Vagina (tissue), 2 donors: ENCODE measurements at regions not wholly inside any gene's neighbourhood (a gene's known extent, or its start where the extent isn't known, plus 50 kb on each side); places are given as distances from the start of the nearest gene placed in this dataset.

Experiments used
- DNase-seq, 2 donors: peaks; one replicate each; pipeline ENCODE4 v3.0.0-alpha.2; 2017; ENCODE audit errors: extremely low spot score in 2 of 2
- H3K27ac ChIP-seq: fragments of 200-600 bp; sonication (generic); one replicate; pipeline ENCODE4 v1.5.1; 2019
- H3K27me3 ChIP-seq: fragments of 200-600 bp; sonication (generic); one replicate; pipeline ENCODE4 v1.5.1; 2019
- H3K36me3 ChIP-seq, 2 donors: fragments of 200-600 bp; sonication (generic); one replicate each; pipeline ENCODE4 v1.5.1; 2017 to 2019
- H3K4me1 ChIP-seq: fragments of 200-600 bp; sonication (generic); one replicate; pipeline ENCODE4 v1.5.1; 2019
- H3K4me3 ChIP-seq, 2 donors: fragments of 200-600 bp; sonication (generic); 1 replicate in 1 of 2; 2 replicates in 1 of 2; pipeline ENCODE4 v1.5.1; 2016 to 2019
- H3K9me3 ChIP-seq: fragments of 200-600 bp; sonication (generic); one replicate; pipeline ENCODE4 v1.5.1; 2019
- POLR2A ChIP-seq, 2 donors: fragments of 450-650 bp; IDR thresholded peaks; one replicate each; pipeline ENCODE4 v1.6.1; 2017; ENCODE audit warnings: antibody characterized with exemption in 2 of 2, mild to moderate bottlenecking in 2 of 2, moderate library complexity in 2 of 2
- POLR2AphosphoS5 ChIP-seq, 2 donors: sonication (generic); formaldehyde crosslinking; IDR thresholded peaks; one replicate each; pipeline ENCODE4 v1.9.0; 2017; ENCODE audit warnings: antibody characterized with exemption in 2 of 2, mild to moderate bottlenecking in 2 of 2, low read depth in 1 of 2; ENCODE audit not compliant: insufficient read depth in 1 of 2
- intact Hi-C: fragments of 100-400 bp; cut with DNase I; formaldehyde crosslinking; loops from one replicate; pipeline ENCODE4 v1.15.1; 2023
- TF ChIP-seq, protein P1 (sequence below), 3 experiments: fragments of 450-650 bp in 2 of 3; fragments of 200-600 bp in 1 of 3; sonication (generic) in 1 of 3; IDR thresholded peaks; one replicate each; pipeline ENCODE4 v1.5.1; 2017 to 2019; ENCODE audit warnings: antibody characterized with exemption in 3 of 3, mild to moderate bottlenecking in 2 of 3, moderate library complexity in 2 of 3

DNA sequence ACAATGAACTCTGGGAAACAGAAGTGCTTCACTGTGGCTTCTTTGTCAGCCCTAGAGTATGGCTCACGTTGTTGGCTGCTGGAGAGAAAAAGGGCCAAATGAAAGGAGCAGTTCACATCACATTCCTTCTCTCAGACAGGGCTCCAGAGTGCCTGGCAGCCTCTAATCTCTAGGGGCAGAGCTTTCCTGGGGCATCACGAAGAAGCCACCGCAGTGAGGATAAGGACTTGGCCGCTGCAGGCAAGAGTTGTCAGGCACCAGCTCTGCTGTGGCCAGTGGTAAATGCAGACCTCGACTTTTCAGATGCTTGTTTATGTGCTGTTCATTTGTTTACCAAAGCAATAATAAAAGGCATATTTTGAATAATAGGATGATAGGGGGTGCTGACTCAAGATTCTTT is 227.2 kb downstream of the ICE1 start:
- intact Hi-C loops = no loop called here
- H3K4me1 ChIP-seq = no peaks in the 10 kb centered on the region
- no peaks in the 10 kb centered on the region for H3K9me3 ChIP-seq
- no peak overlapping the region for H3K27ac ChIP-seq
- H3K36me3 ChIP-seq = no peaks in the 10 kb centered on the region
- DNase-seq = no peak
- no peak overlapping the region for H3K4me3 ChIP-seq
- TF ChIP-seq POLR2A (IDR thresholded peaks at IDR 0.05) (no peak), POLR2AphosphoS5 (IDR thresholded peaks at IDR 0.05; ENCODE audit: insufficient read depth in 1 of 2, low read depth in 1 of 2) (no peak)
- TF ChIP-seq, protein P1, sequence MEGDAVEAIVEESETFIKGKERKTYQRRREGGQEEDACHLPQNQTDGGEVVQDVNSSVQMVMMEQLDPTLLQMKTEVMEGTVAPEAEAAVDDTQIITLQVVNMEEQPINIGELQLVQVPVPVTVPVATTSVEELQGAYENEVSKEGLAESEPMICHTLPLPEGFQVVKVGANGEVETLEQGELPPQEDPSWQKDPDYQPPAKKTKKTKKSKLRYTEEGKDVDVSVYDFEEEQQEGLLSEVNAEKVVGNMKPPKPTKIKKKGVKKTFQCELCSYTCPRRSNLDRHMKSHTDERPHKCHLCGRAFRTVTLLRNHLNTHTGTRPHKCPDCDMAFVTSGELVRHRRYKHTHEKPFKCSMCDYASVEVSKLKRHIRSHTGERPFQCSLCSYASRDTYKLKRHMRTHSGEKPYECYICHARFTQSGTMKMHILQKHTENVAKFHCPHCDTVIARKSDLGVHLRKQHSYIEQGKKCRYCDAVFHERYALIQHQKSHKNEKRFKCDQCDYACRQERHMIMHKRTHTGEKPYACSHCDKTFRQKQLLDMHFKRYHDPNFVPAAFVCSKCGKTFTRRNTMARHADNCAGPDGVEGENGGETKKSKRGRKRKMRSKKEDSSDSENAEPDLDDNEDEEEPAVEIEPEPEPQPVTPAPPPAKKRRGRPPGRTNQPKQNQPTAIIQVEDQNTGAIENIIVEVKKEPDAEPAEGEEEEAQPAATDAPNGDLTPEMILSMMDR (IDR thresholded peaks at IDR 0.05) = no peak
- H3K27me3 ChIP-seq = no peaks in the 10 kb centered on the region

DNA sequence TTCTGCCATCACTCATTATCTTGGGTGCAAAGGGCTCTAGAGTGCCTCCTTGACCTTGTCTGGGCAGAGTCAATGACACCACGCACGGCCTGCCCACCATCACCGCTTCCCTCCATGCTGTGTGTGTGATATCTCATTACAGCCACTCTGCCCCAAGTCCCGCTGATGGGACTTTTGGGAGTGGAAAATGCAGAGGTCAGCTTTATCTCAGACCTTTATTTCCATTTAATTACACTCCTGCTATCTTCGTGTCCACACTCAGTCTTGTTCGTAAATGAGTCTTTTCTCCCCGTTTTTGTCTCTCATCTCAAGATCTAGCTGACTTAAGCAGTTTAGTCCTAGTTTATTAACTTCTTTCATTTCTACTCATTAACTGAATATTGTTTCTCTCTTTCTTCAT is 226.2 kb downstream of the ICE1 start:
- H3K9me3 ChIP-seq = no peaks in the 10 kb centered on the region
- no peaks in the 10 kb centered on the region for H3K36me3 ChIP-seq
- no peak for DNase-seq
- intact Hi-C loops = no loop called here
- H3K27ac ChIP-seq = no peak overlapping the region
- no peak overlapping the region for H3K4me3 ChIP-seq
- TF ChIP-seq, protein P1 (IDR thresholded peaks at IDR 0.05) = no peak
- no peaks in the 10 kb centered on the region for H3K27me3 ChIP-seq
- H3K4me1 ChIP-seq = no peaks in the 10 kb centered on the region

DNA sequence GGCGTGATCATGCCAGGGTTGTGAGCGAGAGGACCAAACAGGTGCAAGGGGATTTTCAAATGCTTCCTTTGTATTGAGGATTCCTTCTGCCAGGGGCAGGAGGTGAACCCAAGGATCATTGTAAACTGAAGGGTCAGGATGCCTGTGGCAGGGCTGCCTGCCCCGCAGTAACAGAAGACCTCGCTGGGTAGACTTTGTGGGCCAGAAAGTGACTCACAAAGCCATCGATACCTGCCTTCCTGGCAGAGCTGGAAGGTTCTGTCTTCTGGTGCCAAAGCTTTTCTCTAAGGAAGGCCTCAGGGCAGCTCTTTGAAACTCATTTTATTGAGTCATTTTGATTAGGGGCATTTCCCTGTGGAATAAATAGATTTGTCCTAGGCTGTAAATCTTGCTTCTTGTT is 223.4 kb downstream of the ICE1 start:
- H3K27ac ChIP-seq = no peak overlapping the region

DNA sequence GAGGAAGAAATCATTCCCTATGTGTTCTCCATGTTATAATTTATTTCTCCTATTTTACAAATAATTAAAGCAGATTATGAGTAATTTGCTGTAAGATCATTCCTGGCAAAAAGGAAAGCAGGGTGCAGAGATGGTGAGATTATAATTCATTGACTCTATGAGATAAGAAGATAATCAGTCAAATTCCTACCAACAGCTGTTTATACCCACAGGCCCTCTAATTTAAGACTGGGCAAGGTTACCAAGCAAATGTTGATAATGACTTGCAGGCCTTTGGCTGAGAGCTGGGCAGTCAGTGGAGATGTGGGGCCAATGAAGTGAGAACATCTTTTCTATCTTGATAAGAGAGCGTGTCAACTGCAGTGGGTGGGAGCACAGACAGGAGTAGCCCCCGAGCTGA is 222.7 kb downstream of the ICE1 start:
- DNase-seq = no peak
- Histone ChIP-seq H3K4me3 (no peak overlapping the region), H3K27ac (no peak overlapping the region), H3K36me3 (no peaks in the 10 kb centered on the region), H3K4me1 (no peaks in the 10 kb centered on the region), H3K9me3 (no peaks in the 10 kb centered on the region), H3K27me3 (no peaks in the 10 kb centered on the region)
- intact Hi-C loops = no loop called here
- TF ChIP-seq, protein P1 (IDR thresholded peaks at IDR 0.05) = no peak
- no peak for TF ChIP-seq POLR2A (IDR thresholded peaks at IDR 0.05)
- no peak for TF ChIP-seq POLR2AphosphoS5 (IDR thresholded peaks at IDR 0.05; ENCODE audit: insufficient read depth in 1 of 2, low read depth in 1 of 2)

More for the DNA sequence above, 223.4 kb downstream of the ICE1 start:
- H3K36me3 ChIP-seq = no peaks in the 10 kb centered on the region
- H3K4me3 ChIP-seq = no peak overlapping the region
- H3K4me1 ChIP-seq = no peaks in the 10 kb centered on the region
- no peaks in the 10 kb centered on the region for H3K27me3 ChIP-seq
- intact Hi-C loops = no loop called here
- no peaks in the 10 kb centered on the region for H3K9me3 ChIP-seq
- TF ChIP-seq POLR2AphosphoS5 (IDR thresholded peaks at IDR 0.05; ENCODE audit: insufficient read depth in 1 of 2, low read depth in 1 of 2) (no peak), POLR2A (IDR thresholded peaks at IDR 0.05) (no peak)
- TF ChIP-seq, protein P1 (IDR thresholded peaks at IDR 0.05) = no peak
- DNase-seq = no peak

DNA sequence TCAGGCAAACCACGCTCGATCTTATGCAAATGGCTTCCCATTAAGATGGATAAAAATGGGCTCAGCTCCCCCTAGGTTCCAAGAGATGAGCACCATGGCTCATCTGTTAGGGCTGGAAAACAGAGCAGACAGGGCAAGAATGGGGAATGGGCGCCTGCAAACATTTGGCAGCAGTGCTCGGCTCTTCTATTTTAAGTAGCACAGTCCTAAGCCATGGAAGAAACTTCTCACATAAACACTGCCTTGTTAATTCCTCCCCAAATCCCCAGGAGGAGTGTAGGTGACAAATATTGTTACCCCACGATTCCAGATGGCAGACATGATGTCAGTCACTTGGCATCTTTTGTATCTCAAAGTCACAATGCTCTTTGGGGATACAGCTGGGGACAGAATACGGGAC is 221.8 kb downstream of the ICE1 start:
- Histone ChIP-seq H3K9me3 (no peaks in the 10 kb centered on the region), H3K27me3 (no peaks in the 10 kb centered on the region), H3K27ac (no peak overlapping the region), H3K4me1 (no peaks in the 10 kb centered on the region), H3K36me3 (no peaks in the 10 kb centered on the region), H3K4me3 (no peak overlapping the region)
- TF ChIP-seq POLR2AphosphoS5 (IDR thresholded peaks at IDR 0.05; ENCODE audit: insufficient read depth in 1 of 2, low read depth in 1 of 2) (no peak), POLR2A (IDR thresholded peaks at IDR 0.05) (no peak)
- TF ChIP-seq, protein P1 (IDR thresholded peaks at IDR 0.05) = no peak
- no peak for DNase-seq
- intact Hi-C loops = no loop called here
